Bronchial epithelial cell (primary cell): ENCODE measurements at regions not wholly inside any gene's neighbourhood (a gene's known extent, or its start where the extent isn't known, plus 50 kb on each side); places are given as distances from the start of the nearest gene placed in this dataset.

Source experiments
- DNase-seq: peaks from one replicate; pipeline ENCODE4 v3.0.0-alpha.2; 2010; ENCODE audit warnings: low read depth
- FAIRE-seq: peaks from 2 replicates; lab custom pipeline; 2011; peaks lifted over from hg19 to GRCh38; lab: Jason Lieb, UNC
- H3K27me3 ChIP-seq: 2 replicates; pipeline ENCODE4 v1.5.1; 2011; ENCODE audit warnings: low read length; ENCODE audit not compliant: control insufficient read depth, insufficient read depth
- H3K36me3 ChIP-seq: 2 replicates; pipeline ENCODE4 v1.5.1; 2011; ENCODE audit warnings: low read length; ENCODE audit not compliant: control insufficient read depth, insufficient read depth
- H3K4me3 ChIP-seq: 2 replicates; pipeline ENCODE4 v1.5.1; 2011; ENCODE audit warnings: mild to moderate bottlenecking, low read depth, low read length, control low read depth
- TF ChIP-seq, protein P1 (sequence below): IDR thresholded peaks from 2 replicates; pipeline ENCODE4 v1.5.1; 2011; ENCODE audit warnings: mild to moderate bottlenecking, moderate library complexity, low read length, control low read depth, inconsistent platforms; ENCODE audit not compliant: insufficient read depth, severe bottlenecking

DNA sequence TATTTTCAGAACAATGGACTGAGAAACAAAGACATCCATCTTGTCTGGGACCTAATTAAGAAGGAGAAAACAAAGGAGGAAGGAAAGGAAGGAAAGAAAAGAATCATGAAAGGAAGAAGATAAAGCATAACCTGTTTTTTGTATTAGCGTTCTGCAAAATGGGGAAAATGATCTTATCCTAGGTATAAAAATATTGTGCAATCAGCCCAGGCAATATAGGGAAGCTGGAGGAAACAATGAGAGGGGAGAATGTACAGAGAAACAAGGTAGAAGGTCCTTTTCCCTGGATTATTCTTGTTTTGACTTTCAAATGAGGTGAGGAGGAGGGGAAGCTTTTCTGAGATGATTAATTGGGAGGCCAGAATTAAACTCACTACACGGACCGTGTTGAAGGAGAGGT lies 177.9 kb downstream of the COX7C start:
- Histone ChIP-seq H3K36me3 (no peaks in the 10 kb centered on the region), H3K4me3 (no peak overlapping the region), H3K27me3 (no peaks in the 10 kb centered on the region)
- TF ChIP-seq, protein P1, sequence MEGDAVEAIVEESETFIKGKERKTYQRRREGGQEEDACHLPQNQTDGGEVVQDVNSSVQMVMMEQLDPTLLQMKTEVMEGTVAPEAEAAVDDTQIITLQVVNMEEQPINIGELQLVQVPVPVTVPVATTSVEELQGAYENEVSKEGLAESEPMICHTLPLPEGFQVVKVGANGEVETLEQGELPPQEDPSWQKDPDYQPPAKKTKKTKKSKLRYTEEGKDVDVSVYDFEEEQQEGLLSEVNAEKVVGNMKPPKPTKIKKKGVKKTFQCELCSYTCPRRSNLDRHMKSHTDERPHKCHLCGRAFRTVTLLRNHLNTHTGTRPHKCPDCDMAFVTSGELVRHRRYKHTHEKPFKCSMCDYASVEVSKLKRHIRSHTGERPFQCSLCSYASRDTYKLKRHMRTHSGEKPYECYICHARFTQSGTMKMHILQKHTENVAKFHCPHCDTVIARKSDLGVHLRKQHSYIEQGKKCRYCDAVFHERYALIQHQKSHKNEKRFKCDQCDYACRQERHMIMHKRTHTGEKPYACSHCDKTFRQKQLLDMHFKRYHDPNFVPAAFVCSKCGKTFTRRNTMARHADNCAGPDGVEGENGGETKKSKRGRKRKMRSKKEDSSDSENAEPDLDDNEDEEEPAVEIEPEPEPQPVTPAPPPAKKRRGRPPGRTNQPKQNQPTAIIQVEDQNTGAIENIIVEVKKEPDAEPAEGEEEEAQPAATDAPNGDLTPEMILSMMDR: no peak
- DNase-seq: no peak
- FAIRE-seq: no peak

- H3K27me3 ChIP-seq: no peaks in the 10 kb centered on the region
- TF ChIP-seq, protein P1: no peak
- H3K4me3 ChIP-seq: no peak overlapping the region
- no peaks in the 10 kb centered on the region for H3K36me3 ChIP-seq
- DNase-seq (no peak), FAIRE-seq (no peak)
Measured at GRCh38 chr5:86797677-86798076, 179.9 kb downstream of the COX7C start.

GRCh38 chr5:86806206-86806605 lies 188.5 kb downstream of the COX7C start:
- DNase-seq (no peak), FAIRE-seq (no peak)
- Histone ChIP-seq H3K36me3 (no peaks in the 10 kb centered on the region), H3K27me3 (no peaks in the 10 kb centered on the region), H3K4me3 (no peak overlapping the region)
- TF ChIP-seq, protein P1: no peak

DNA sequence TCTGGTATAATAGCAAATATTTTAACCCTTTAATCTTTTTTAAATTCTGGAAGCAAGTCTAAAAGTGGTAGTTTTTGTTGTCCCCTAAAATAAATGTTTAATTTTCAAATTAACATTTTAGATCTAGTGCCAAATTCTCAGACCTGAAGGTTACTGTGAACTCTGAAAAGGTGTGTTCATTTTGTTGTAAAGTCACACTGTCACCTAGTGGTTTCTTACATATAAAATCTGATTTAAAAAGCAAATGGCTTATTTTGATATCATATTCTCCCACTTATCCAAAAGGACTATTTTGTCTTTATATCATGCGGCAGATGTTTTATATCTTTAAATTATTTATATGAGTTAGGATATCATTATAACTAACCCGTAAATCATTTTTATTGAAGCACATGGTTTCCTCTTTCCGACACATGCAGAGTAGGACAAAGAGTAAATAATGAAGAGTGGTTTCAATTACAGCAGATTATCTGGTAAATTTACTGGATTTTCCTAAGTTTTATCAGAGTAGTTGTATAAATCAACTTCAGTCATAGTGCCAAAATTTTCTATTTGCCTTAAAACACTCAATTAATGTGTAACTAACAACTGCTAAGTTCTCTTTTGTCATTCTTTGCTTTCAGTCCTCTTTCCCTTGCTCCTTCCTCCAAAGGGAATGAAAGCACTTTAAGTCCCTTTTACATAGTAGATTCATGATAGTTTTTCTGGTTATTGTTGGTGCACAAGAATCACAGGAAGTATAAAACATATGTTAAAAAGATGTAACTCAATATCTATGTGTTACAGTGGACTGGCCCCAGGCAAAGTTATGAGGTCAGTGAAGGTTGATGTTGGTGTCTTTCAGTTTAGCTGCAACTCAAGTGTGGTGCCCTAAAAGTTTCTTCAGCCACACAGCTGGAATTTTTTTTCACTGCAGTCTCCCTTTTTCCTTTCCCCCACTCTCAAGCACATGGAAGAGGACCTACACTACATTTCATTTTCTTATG lies 189.6 kb downstream of the COX7C start:
- TF ChIP-seq, protein P1: no peak
- no peaks in the 10 kb centered on the region for H3K27me3 ChIP-seq
- no peak overlapping the region for H3K4me3 ChIP-seq
- FAIRE-seq (no peak), DNase-seq (no peak)
- H3K36me3 ChIP-seq: no peaks in the 10 kb centered on the region

GRCh38 chr5:86814315-86814714 lies 196.6 kb downstream of the COX7C start:
- Histone ChIP-seq H3K36me3 (no peaks in the 10 kb centered on the region), H3K4me3 (no peak overlapping the region), H3K27me3 (no peaks in the 10 kb centered on the region)
- TF ChIP-seq, protein P1: no peak
- no peak for DNase-seq
- FAIRE-seq: no peak
